PC-9 (cell line): ENCODE measurements at regions not wholly inside any gene's neighbourhood (a gene's known extent, or its start where the extent isn't known, plus 50 kb on each side); places are given as distances from the start of the nearest gene placed in this dataset.

Experiments used
- BruUV-seq: library from RNA; stranded (reverse); fragments of 400-500 nt; replicated peaks from 2 replicates; lab custom pipeline; 2021; lab: Mats Ljungman, UMichigan
- CTCF ChIA-PET: fragments of 300-600 bp; sonication (Branson Sonifier 250); formaldehyde crosslinking; loops from one replicate; lab custom pipeline; 2022; ENCODE audit warnings: antibody characterized with exemption; lab: Charles Lee
- POLR2A ChIA-PET: fragments of 300-600 bp; sonication (Branson Sonifier 250); formaldehyde crosslinking; loops from one replicate; lab custom pipeline; 2022; ENCODE audit warnings: antibody characterized with exemption; ENCODE audit not compliant: unreplicated experiment; lab: Charles Lee
- DNase-seq, 2 experiments: peaks; one replicate each; pipeline versions ENCODE4 v3.0.0 to v3.0.0-alpha.2; 2015 to 2022; ENCODE audit warnings: mixed read lengths in 1 of 2
- H2AFZ ChIP-seq: fragments of 200-600 bp; sonication (generic); 2 replicates; pipeline ENCODE4 v1.8.1; 2017; ENCODE audit warnings: antibody characterized with exemption
- H3F3A ChIP-seq: fragments of 200-600 bp; sonication (generic); 2 replicates; pipeline ENCODE4 v1.8.1; 2017; ENCODE audit warnings: antibody characterized with exemption, mild to moderate bottlenecking, low read depth; ENCODE audit not compliant: insufficient read depth
- H3K27ac ChIP-seq: fragments of 200-600 bp; sonication (generic); 2 replicates; pipeline ENCODE4 v1.6.1; 2016; ENCODE audit warnings: mixed run types
- H3K27me3 ChIP-seq: fragments of 200-600 bp; sonication (generic); 2 replicates; pipeline ENCODE4 v1.6.1; 2016; ENCODE audit warnings: low read depth, mixed run types; ENCODE audit not compliant: insufficient read depth
- H3K36me3 ChIP-seq: fragments of 200-600 bp; sonication (generic); 2 replicates; pipeline ENCODE4 v1.6.1; 2016; ENCODE audit warnings: low read depth, mixed run types
- H3K4me1 ChIP-seq: fragments of 200-600 bp; sonication (generic); replicated peaks from 2 replicates; pipeline ENCODE4 v1.6.1; 2016; ENCODE audit warnings: mixed run types; ENCODE audit not compliant: insufficient read depth
- H3K4me2 ChIP-seq: fragments of 200-600 bp; sonication (generic); 2 replicates; pipeline ENCODE4 v1.6.1; 2017; ENCODE audit warnings: mixed run types
- H3K4me3 ChIP-seq: fragments of 200-600 bp; sonication (generic); 2 replicates; pipeline ENCODE4 v1.6.1; 2016; ENCODE audit warnings: mixed run types
- H3K79me2 ChIP-seq: fragments of 200-600 bp; sonication (generic); 2 replicates; pipeline ENCODE4 v1.6.1; 2017; ENCODE audit warnings: low read depth, mixed run types
- H3K9me2 ChIP-seq: fragments of 200-600 bp; sonication (generic); 2 replicates; pipeline ENCODE4 v1.8.1; 2017; ENCODE audit warnings: mild to moderate bottlenecking; ENCODE audit not compliant: insufficient read depth
- H3K9me3 ChIP-seq: fragments of 200-600 bp; sonication (generic); 2 replicates; pipeline ENCODE4 v1.8.1; 2016; ENCODE audit warnings: low read depth; ENCODE audit not compliant: insufficient read depth
- H4K20me1 ChIP-seq: fragments of 200-600 bp; sonication (generic); 2 replicates; pipeline ENCODE4 v1.8.1; 2017; ENCODE audit not compliant: insufficient read depth
- CTCF ChIP-seq: fragments of 200-600 bp; sonication (generic); conservative IDR thresholded peaks from 2 replicates; pipeline ENCODE4 v1.6.1; 2017; ENCODE audit warnings: mixed run types, antibody characterized with exemption, mild to moderate bottlenecking, moderate library complexity
- EZH2 ChIP-seq: fragments of 200-600 bp; sonication (generic); IDR thresholded peaks from 2 replicates; pipeline ENCODE4 v1.8.0; 2017; ENCODE audit warnings: antibody characterized with exemption, low read depth
- intact Hi-C: fragments of 100-400 bp; cut with micrococcal nuclease; formaldehyde crosslinking; loops from one replicate; pipeline ENCODE4 v1.10.0; 2022; ENCODE audit not compliant: unreplicated experiment

- no peak for DNase-seq
- no peaks in the 10 kb centered on the region for H3K9me3 ChIP-seq
- H3K4me3 ChIP-seq = no peak overlapping the region
- no TSS peak for BruUV-seq
- H2AFZ ChIP-seq = no peak overlapping the region
- no peaks in the 10 kb centered on the region for H3F3A ChIP-seq
- POLR2A ChIA-PET = no interaction called here
- TF ChIP-seq EZH2 (no peak), CTCF (no peak)
- H3K9me2 ChIP-seq = no peaks in the 10 kb centered on the region
- no peaks in the 10 kb centered on the region for H3K79me2 ChIP-seq
- no peak overlapping the region for H3K27ac ChIP-seq
- intact Hi-C loops = no loop called here
- H3K36me3 ChIP-seq = no peaks in the 10 kb centered on the region
- no peaks in the 10 kb centered on the region for H4K20me1 ChIP-seq
- no peaks in the 10 kb centered on the region for H3K27me3 ChIP-seq
- no peak overlapping the region for H3K4me2 ChIP-seq
- H3K4me1 ChIP-seq = no peaks in the 10 kb centered on the region
- CTCF ChIA-PET = no interaction called here
Observed at GRCh38 chr7:89685287-89685686, 469.0 kb upstream of the STEAP1 start.

GRCh38 chr7:89687211-89687610 lies 467.1 kb upstream of the STEAP1 start:
- TF ChIP-seq CTCF (no peak), EZH2 (no peak)
- Histone ChIP-seq H3K36me3 (no peaks in the 10 kb centered on the region), H3K79me2 (no peaks in the 10 kb centered on the region), H3K9me3 (no peaks in the 10 kb centered on the region), H3K9me2 (no peaks in the 10 kb centered on the region), H3K4me3 (no peak overlapping the region), H3F3A (no peaks in the 10 kb centered on the region), H4K20me1 (no peaks in the 10 kb centered on the region), H3K4me1 (no peaks in the 10 kb centered on the region), H3K27me3 (no peaks in the 10 kb centered on the region), H2AFZ (no peak overlapping the region), H3K4me2 (no peak overlapping the region), H3K27ac (no peak overlapping the region)
- BruUV-seq = no TSS peak
- DNase-seq = no peak
- CTCF ChIA-PET = no interaction called here
- intact Hi-C loops = no loop called here
- POLR2A ChIA-PET = no interaction called here

DNA sequence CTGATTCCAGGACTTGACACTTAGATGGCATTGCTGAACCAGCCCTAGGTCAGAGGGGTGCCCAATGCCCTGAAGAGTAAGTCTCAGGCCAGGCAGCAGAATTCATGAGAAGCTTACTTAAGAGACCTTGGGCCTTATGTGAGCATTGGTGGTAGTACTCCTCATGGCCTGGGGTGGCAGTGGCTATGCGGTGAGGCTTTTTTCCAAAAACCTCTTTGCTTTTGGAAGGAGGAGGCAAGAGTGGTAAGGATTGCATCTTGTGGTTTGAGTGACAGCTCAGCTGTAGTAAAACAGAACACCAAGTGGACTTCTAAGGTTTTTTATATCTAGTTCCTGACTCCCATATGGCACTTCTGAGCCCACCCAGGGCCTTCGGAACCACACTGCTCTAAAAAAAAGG lies 459.0 kb upstream of the STEAP1 start:
- Histone ChIP-seq H3K4me2 (no peak overlapping the region), H3K36me3 (no peaks in the 10 kb centered on the region), H3K4me3 (no peak overlapping the region), H3K27me3 (no peaks in the 10 kb centered on the region), H3F3A (no peaks in the 10 kb centered on the region), H3K79me2 (no peaks in the 10 kb centered on the region), H3K4me1 (no peaks in the 10 kb centered on the region), H4K20me1 (no peaks in the 10 kb centered on the region), H3K27ac (no peak overlapping the region), H3K9me2 (no peaks in the 10 kb centered on the region), H2AFZ (no peak overlapping the region), H3K9me3 (no peaks in the 10 kb centered on the region)
- DNase-seq = no peak
- ChIA-PET POLR2A (no interaction called here), CTCF (no interaction called here)
- intact Hi-C loops = no loop called here
- TF ChIP-seq CTCF = no peak
- TF ChIP-seq EZH2 = no peak
- BruUV-seq = no TSS peak
